ENCODE measurements at regions not wholly inside any gene's neighbourhood (a gene's known extent, or its start where the extent isn't known, plus 50 kb on each side); places are given as distances from the start of the nearest gene placed in this dataset.
"Not testable (repeated sequence)": the region's sequence is repeated elsewhere in the genome, so short reads cannot be mapped to it uniquely, and the experiment has no call there.

DNA sequence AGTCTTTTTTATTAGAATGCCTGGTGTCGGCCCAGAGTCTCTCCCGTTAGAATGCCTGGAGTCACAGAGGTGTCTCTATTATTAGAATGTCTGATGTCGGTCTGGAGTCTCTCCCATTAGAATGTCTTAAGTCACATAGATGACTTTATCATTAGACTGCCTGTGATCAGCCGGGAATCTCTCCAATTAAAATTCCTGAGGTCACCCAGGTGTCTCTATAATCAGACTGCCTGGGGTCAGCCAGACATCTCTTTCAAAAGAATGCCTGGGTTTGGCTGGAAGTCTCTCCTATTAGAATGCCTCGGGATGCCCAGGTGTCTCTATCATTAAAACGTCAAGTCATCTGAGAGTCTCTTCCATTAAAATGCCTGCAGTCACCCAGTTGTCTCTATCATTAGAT is 1493.9 kb downstream of the UQCRFS1 start:
- Mint-ChIP-seq H3K9me3 (peaks cover 72% of the 10 kb centered on the region), H3K27ac (no peak overlapping the region), H3K27me3 (ENCODE audit: low read depth) (no peaks in the 10 kb centered on the region), H3K4me1 (ENCODE audit: low read depth) (no peaks in the 10 kb centered on the region), H3K4me3 (no peak overlapping the region), H3K36me3 (ENCODE audit: low read depth) (no peaks in the 10 kb centered on the region)
- DNase-seq (ENCODE audit: low spot score): no peak

GRCh38 chr19:27718234-27718633 is 1494.7 kb downstream of the UQCRFS1 start:
- Mint-ChIP-seq H3K36me3 (ENCODE audit: low read depth) (no peaks in the 10 kb centered on the region), H3K27ac (no peak overlapping the region), H3K27me3 (ENCODE audit: low read depth) (no peaks in the 10 kb centered on the region), H3K4me3 (no peak overlapping the region), H3K9me3 (peaks cover 76% of the 10 kb centered on the region), H3K4me1 (ENCODE audit: low read depth) (no peaks in the 10 kb centered on the region)
- DNase-seq (ENCODE audit: low spot score): no peak

GRCh38 chr19:27717825-27718224 is 1495.1 kb downstream of the UQCRFS1 start:
- Mint-ChIP-seq H3K9me3 (peaks cover 77% of the 10 kb centered on the region), H3K4me3 (no peak overlapping the region), H3K36me3 (ENCODE audit: low read depth) (no peaks in the 10 kb centered on the region), H3K27ac (no peak overlapping the region), H3K27me3 (ENCODE audit: low read depth) (no peaks in the 10 kb centered on the region), H3K4me1 (ENCODE audit: low read depth) (no peaks in the 10 kb centered on the region)
- DNase-seq (ENCODE audit: low spot score): no peak

GRCh38 chr19:27716922-27717321 is 1496.0 kb downstream of the UQCRFS1 start:
- no peak for DNase-seq (ENCODE audit: low spot score)
- no peaks in the 10 kb centered on the region for H3K36me3 Mint-ChIP-seq (ENCODE audit: low read depth)
- H3K4me3 Mint-ChIP-seq: no peak overlapping the region

DNA sequence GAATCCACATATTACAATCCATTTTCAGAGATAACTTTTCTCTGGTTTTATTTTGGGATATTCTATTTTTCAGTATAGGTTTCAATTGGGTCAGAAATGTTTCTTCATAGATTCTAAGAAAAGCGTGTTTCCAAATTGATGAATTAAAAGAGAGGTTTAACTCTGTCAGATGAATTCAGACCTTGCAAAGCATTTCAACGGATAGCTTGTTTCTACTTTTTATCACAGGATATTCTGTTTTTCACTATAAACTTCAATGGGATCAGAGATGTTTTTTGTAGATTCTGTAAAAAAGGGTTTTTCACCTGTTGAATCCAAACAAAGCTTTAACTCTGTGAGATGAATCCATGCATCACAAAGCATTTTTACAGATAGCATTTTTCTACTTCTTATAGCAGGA is 1498.1 kb downstream of the UQCRFS1 start:
- Mint-ChIP-seq H3K4me3 (no peak overlapping the region), H3K36me3 (ENCODE audit: low read depth) (no peaks in the 10 kb centered on the region), H3K27ac (no peak overlapping the region), H3K9me3 (peaks cover 77% of the 10 kb centered on the region), H3K4me1 (ENCODE audit: low read depth) (no peaks in the 10 kb centered on the region), H3K27me3 (ENCODE audit: low read depth) (no peaks in the 10 kb centered on the region)
- no peak for DNase-seq (ENCODE audit: low spot score)

More at GRCh38 chr19:27716922-27717321, 1496.0 kb downstream of the UQCRFS1 start:
- peaks cover 80% of the 10 kb centered on the region for H3K9me3 Mint-ChIP-seq
- H3K4me1 Mint-ChIP-seq (ENCODE audit: low read depth): no peaks in the 10 kb centered on the region
- H3K27me3 Mint-ChIP-seq (ENCODE audit: low read depth): no peaks in the 10 kb centered on the region
- H3K27ac Mint-ChIP-seq: no peak overlapping the region

GRCh38 chr19:27709496-27709895 is 1503.5 kb downstream of the UQCRFS1 start:
- Mint-ChIP-seq H3K36me3 (ENCODE audit: low read depth) (no peaks in the 10 kb centered on the region), H3K9me3 (peaks cover 70% of the 10 kb centered on the region), H3K4me3 (no peak overlapping the region), H3K27me3 (ENCODE audit: low read depth) (no peaks in the 10 kb centered on the region), H3K4me1 (ENCODE audit: low read depth) (no peaks in the 10 kb centered on the region), H3K27ac (no peak overlapping the region)
- DNase-seq (ENCODE audit: low spot score): no peak

DNA sequence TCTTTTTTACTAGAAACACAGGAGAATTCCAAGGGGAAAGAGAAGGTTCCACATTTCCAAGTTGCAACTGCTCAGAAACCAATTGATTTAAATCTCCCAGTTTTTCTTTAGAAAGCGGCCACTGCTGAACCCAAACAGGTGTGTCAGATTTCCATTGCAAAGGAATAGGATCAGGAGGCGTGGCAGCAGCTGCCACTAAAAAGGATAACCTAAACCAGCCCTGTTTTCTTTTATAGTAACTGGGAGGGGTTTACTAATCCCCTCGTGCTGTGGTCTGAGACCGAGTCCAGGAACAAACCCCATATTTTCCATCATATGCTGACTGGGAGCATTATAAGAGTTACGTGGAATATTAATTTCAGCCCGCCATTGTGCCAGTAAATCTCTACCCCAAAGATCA is 1504.0 kb downstream of the UQCRFS1 start:
- not testable (repeated sequence) for H3K27ac Mint-ChIP-seq; H3K4me3 Mint-ChIP-seq; H3K27me3 Mint-ChIP-seq (ENCODE audit: low read depth); H3K36me3 Mint-ChIP-seq (ENCODE audit: low read depth); H3K4me1 Mint-ChIP-seq (ENCODE audit: low read depth); DNase-seq (ENCODE audit: low spot score)
- peaks cover 72% of the 10 kb centered on the region for H3K9me3 Mint-ChIP-seq

GRCh38 chr19:27707026-27707425 is 1505.9 kb downstream of the UQCRFS1 start:
- H3K27ac Mint-ChIP-seq; H3K4me1 Mint-ChIP-seq (ENCODE audit: low read depth); H3K36me3 Mint-ChIP-seq (ENCODE audit: low read depth); H3K27me3 Mint-ChIP-seq (ENCODE audit: low read depth); H3K4me3 Mint-ChIP-seq; DNase-seq (ENCODE audit: low spot score): not testable (repeated sequence)
- peaks cover 71% of the 10 kb centered on the region for H3K9me3 Mint-ChIP-seq

DNA sequence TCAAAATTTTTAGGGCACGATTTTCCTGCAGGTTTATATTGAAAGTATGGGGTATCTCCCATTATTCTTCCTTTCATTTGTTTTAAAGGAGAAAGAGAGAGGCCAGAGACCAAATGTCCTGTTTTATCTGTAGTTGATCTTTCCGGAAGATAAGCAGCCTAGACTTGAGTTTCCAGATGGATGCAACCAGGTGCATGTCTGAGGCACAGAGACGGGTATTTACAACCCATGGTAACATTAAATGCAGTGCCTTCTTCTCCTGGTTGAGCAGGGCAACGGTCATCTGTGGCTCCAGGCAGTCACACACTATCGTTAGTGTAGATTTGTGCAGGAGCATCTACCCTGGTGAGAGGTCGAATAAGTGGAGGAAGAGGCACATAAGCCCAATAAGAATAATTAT is 1507.1 kb downstream of the UQCRFS1 start:
- no peak overlapping the region for H3K27ac Mint-ChIP-seq
- DNase-seq (ENCODE audit: low spot score): no peak
- no peak overlapping the region for H3K4me3 Mint-ChIP-seq
- no peaks in the 10 kb centered on the region for H3K36me3 Mint-ChIP-seq (ENCODE audit: low read depth)
- H3K4me1 Mint-ChIP-seq (ENCODE audit: low read depth): no peaks in the 10 kb centered on the region
- H3K9me3 Mint-ChIP-seq: peaks cover 68% of the 10 kb centered on the region
- no peaks in the 10 kb centered on the region for H3K27me3 Mint-ChIP-seq (ENCODE audit: low read depth)

DNA sequence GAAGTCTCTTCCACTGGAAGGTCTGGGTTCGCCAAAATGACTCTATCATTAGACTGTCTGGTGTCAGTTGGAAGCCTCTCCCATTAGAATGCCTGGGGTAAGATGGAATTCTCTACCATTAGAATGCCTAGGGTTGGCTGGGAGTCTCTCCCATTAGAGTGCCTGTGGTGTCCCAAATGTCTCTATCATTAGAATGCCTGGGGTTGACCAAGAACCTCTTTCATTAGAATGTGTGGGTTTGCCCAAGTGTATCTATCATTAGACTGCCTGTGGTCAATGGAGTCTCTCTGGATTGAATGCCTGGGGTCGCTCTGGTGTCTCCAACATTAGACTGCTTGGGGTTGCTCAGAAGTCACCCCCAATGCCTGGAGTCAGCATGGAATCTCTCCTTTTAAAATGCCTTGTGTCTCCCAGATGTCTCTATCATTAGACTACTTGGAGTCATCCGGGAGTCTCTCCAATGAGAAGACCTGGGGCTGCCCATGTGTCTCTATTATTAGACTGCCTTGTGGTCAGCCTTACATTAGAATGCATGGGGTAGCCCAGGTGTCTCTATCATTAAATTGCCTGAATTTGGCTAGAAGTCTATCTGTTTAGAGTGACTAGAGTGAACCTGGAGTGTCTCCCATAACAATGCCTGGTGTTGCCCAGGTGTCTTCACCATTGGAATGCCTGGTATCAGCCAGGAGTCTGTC is 1518.4 kb downstream of the UQCRFS1 start:
- no peaks in the 10 kb centered on the region for H3K36me3 Mint-ChIP-seq (ENCODE audit: low read depth)
- H3K9me3 Mint-ChIP-seq: peaks cover 87% of the 10 kb centered on the region

DNA sequence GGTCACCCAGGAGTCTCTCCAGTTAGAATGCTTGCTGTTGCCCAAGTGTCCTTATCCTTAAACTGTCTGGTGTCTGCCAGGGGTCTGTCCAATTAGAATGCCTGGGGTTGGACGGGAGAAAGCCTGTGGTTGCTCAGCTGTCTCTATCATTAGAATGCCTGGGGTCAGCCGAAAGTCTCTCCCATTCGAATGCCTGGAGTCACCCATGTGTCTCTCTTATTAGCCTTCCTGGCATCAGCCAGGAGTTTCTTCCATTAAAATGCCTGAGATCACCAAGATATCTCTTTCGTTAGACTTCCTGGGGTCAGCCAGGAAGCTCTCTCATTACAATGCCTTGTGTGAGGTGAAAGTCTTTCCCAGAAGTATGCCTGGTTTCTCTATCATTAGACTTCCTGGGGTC is 1521.0 kb downstream of the UQCRFS1 start:
- H3K27ac Mint-ChIP-seq: no peak overlapping the region
- H3K4me3 Mint-ChIP-seq: no peak overlapping the region
- peaks cover 69% of the 10 kb centered on the region for H3K9me3 Mint-ChIP-seq
- no peaks in the 10 kb centered on the region for H3K36me3 Mint-ChIP-seq (ENCODE audit: low read depth)
- H3K4me1 Mint-ChIP-seq (ENCODE audit: low read depth): no peaks in the 10 kb centered on the region
- H3K27me3 Mint-ChIP-seq (ENCODE audit: low read depth): no peaks in the 10 kb centered on the region
- no peak for DNase-seq (ENCODE audit: low spot score)

More for the DNA sequence above, 1518.4 kb downstream of the UQCRFS1 start:
- no peak for DNase-seq (ENCODE audit: low spot score)
- Mint-ChIP-seq H3K27ac (no peak overlapping the region), H3K27me3 (ENCODE audit: low read depth) (no peaks in the 10 kb centered on the region), H3K4me3 (no peak overlapping the region), H3K4me1 (ENCODE audit: low read depth) (no peaks in the 10 kb centered on the region)

GRCh38 chr19:27689734-27690241 is 1523.2 kb downstream of the UQCRFS1 start:
- Mint-ChIP-seq H3K9me3 (peaks cover 52% of the 10 kb centered on the region), H3K27ac (no peak overlapping the region), H3K4me3 (no peak overlapping the region), H3K36me3 (ENCODE audit: low read depth) (no peaks in the 10 kb centered on the region), H3K4me1 (ENCODE audit: low read depth) (no peaks in the 10 kb centered on the region), H3K27me3 (ENCODE audit: low read depth) (no peaks in the 10 kb centered on the region)
- DNase-seq (ENCODE audit: low spot score): no peak

DNA sequence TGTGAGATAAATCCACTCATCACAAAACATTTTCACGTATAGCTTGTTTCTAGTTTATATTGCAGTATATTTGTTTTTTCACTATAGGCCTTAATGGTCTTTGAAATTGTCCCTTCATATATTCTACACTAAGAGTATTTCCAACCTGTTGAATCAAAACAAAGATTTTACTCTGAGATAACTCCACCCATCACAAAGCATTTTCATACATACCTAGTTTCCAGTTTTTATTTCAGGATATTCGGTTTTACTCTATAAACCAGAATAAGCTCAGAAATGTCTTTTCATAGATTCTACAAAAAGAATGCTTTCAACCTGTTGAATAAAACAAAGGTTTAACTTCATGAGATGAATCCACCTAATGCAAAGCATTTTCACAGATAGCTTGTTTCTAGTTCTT is 1528.7 kb downstream of the UQCRFS1 start:
- no peaks in the 10 kb centered on the region for H3K27me3 Mint-ChIP-seq (ENCODE audit: low read depth)
- no peak overlapping the region for H3K27ac Mint-ChIP-seq
- H3K4me1 Mint-ChIP-seq (ENCODE audit: low read depth): no peaks in the 10 kb centered on the region
- no peak for DNase-seq (ENCODE audit: low spot score)
- no peak overlapping the region for H3K4me3 Mint-ChIP-seq
- H3K36me3 Mint-ChIP-seq (ENCODE audit: low read depth): no peaks in the 10 kb centered on the region
- peaks cover 23% of the 10 kb centered on the region for H3K9me3 Mint-ChIP-seq

DNA sequence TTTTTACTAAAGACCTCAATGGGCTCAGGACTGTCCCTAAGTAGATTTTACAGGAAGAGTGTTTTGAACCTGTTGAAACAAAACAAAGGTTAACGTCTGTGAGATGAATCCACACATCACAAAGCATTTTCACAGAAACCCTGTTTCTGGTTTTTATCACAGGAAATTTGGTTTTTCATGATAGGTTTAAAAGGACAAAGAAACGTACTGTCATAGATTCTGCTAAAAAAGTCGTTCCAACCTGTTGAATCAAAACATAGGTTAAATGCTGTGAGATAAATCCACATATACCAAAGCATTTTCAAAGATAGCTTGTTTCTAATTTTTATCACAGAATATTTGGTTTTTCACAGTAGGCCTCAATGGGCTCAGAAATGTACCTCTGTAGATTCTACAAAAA is 1531.0 kb downstream of the UQCRFS1 start:
- no peaks in the 10 kb centered on the region for H3K4me1 Mint-ChIP-seq (ENCODE audit: low read depth)
- DNase-seq (ENCODE audit: low spot score): no peak
- no peaks in the 10 kb centered on the region for H3K36me3 Mint-ChIP-seq (ENCODE audit: low read depth)
- H3K27me3 Mint-ChIP-seq (ENCODE audit: low read depth): no peaks in the 10 kb centered on the region
- H3K4me3 Mint-ChIP-seq: no peak overlapping the region
- no peak overlapping the region for H3K27ac Mint-ChIP-seq
- H3K9me3 Mint-ChIP-seq: peaks cover 45% of the 10 kb centered on the region

GRCh38 chr19:27679905-27680304 is 1533.0 kb downstream of the UQCRFS1 start:
- Mint-ChIP-seq H3K27ac (no peak overlapping the region), H3K36me3 (ENCODE audit: low read depth) (no peaks in the 10 kb centered on the region), H3K4me3 (no peak overlapping the region), H3K27me3 (ENCODE audit: low read depth) (no peaks in the 10 kb centered on the region), H3K4me1 (ENCODE audit: low read depth) (no peaks in the 10 kb centered on the region), H3K9me3 (peaks cover 63% of the 10 kb centered on the region)
- DNase-seq (ENCODE audit: low spot score): no peak
